H1 (cell line): ENCODE measurements at regions not wholly inside any gene's neighbourhood (a gene's known extent, or its start where the extent isn't known, plus 50 kb on each side); places are given as distances from the start of the nearest gene placed in this dataset.

Experiments used
- TF ChIP-seq, protein P1 (sequence below): fragments of 300-600 bp; sonication (generic); IDR thresholded peaks from 2 replicates; pipeline ENCODE4 v1.7.1; 2012; ENCODE audit warnings: low read length, moderate library complexity, mild to moderate bottlenecking, inconsistent platforms; ENCODE audit not compliant: insufficient replicate concordance
- TF ChIP-seq, protein P2 (sequence below): IDR thresholded peaks from 2 replicates; pipeline ENCODE4 v1.6.1; 2012; ENCODE audit warnings: low read length, inconsistent platforms

DNA sequence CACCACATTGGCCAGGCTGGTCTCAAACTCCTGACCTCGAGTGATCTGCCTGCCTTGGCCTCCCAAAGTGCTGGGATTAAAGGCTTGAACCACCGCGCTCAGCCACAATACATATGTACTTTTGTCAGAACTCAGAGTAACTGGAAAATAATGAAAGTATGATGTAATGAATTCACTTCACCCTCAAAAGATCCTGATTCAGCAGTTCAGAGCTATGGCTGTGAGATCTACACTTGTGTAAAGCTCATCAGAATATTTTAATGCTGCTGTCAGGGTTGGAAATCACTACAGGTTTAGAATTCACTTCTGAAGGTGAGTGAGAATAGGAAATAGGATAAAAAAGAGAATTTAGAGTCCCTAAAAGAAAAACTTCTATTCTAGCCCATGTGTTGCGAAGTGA lies 464.5 kb upstream of the NRSN1 start (continued):
- TF ChIP-seq, protein P1, sequence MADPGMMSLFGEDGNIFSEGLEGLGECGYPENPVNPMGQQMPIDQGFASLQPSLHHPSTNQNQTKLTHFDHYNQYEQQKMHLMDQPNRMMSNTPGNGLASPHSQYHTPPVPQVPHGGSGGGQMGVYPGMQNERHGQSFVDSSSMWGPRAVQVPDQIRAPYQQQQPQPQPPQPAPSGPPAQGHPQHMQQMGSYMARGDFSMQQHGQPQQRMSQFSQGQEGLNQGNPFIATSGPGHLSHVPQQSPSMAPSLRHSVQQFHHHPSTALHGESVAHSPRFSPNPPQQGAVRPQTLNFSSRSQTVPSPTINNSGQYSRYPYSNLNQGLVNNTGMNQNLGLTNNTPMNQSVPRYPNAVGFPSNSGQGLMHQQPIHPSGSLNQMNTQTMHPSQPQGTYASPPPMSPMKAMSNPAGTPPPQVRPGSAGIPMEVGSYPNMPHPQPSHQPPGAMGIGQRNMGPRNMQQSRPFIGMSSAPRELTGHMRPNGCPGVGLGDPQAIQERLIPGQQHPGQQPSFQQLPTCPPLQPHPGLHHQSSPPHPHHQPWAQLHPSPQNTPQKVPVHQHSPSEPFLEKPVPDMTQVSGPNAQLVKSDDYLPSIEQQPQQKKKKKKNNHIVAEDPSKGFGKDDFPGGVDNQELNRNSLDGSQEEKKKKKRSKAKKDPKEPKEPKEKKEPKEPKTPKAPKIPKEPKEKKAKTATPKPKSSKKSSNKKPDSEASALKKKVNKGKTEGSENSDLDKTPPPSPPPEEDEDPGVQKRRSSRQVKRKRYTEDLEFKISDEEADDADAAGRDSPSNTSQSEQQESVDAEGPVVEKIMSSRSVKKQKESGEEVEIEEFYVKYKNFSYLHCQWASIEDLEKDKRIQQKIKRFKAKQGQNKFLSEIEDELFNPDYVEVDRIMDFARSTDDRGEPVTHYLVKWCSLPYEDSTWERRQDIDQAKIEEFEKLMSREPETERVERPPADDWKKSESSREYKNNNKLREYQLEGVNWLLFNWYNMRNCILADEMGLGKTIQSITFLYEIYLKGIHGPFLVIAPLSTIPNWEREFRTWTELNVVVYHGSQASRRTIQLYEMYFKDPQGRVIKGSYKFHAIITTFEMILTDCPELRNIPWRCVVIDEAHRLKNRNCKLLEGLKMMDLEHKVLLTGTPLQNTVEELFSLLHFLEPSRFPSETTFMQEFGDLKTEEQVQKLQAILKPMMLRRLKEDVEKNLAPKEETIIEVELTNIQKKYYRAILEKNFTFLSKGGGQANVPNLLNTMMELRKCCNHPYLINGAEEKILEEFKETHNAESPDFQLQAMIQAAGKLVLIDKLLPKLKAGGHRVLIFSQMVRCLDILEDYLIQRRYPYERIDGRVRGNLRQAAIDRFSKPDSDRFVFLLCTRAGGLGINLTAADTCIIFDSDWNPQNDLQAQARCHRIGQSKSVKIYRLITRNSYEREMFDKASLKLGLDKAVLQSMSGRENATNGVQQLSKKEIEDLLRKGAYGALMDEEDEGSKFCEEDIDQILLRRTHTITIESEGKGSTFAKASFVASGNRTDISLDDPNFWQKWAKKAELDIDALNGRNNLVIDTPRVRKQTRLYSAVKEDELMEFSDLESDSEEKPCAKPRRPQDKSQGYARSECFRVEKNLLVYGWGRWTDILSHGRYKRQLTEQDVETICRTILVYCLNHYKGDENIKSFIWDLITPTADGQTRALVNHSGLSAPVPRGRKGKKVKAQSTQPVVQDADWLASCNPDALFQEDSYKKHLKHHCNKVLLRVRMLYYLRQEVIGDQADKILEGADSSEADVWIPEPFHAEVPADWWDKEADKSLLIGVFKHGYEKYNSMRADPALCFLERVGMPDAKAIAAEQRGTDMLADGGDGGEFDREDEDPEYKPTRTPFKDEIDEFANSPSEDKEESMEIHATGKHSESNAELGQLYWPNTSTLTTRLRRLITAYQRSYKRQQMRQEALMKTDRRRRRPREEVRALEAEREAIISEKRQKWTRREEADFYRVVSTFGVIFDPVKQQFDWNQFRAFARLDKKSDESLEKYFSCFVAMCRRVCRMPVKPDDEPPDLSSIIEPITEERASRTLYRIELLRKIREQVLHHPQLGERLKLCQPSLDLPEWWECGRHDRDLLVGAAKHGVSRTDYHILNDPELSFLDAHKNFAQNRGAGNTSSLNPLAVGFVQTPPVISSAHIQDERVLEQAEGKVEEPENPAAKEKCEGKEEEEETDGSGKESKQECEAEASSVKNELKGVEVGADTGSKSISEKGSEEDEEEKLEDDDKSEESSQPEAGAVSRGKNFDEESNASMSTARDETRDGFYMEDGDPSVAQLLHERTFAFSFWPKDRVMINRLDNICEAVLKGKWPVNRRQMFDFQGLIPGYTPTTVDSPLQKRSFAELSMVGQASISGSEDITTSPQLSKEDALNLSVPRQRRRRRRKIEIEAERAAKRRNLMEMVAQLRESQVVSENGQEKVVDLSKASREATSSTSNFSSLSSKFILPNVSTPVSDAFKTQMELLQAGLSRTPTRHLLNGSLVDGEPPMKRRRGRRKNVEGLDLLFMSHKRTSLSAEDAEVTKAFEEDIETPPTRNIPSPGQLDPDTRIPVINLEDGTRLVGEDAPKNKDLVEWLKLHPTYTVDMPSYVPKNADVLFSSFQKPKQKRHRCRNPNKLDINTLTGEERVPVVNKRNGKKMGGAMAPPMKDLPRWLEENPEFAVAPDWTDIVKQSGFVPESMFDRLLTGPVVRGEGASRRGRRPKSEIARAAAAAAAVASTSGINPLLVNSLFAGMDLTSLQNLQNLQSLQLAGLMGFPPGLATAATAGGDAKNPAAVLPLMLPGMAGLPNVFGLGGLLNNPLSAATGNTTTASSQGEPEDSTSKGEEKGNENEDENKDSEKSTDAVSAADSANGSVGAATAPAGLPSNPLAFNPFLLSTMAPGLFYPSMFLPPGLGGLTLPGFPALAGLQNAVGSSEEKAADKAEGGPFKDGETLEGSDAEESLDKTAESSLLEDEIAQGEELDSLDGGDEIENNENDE = no peak
- TF ChIP-seq, protein P2, sequence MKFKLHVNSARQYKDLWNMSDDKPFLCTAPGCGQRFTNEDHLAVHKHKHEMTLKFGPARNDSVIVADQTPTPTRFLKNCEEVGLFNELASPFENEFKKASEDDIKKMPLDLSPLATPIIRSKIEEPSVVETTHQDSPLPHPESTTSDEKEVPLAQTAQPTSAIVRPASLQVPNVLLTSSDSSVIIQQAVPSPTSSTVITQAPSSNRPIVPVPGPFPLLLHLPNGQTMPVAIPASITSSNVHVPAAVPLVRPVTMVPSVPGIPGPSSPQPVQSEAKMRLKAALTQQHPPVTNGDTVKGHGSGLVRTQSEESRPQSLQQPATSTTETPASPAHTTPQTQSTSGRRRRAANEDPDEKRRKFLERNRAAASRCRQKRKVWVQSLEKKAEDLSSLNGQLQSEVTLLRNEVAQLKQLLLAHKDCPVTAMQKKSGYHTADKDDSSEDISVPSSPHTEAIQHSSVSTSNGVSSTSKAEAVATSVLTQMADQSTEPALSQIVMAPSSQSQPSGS = no peak
- TF ChIP-seq, all 59 proteins: peak for 0
